Gastroesophageal sphincter (tissue), 4 donors: ENCODE measurements at regions not wholly inside any gene's neighbourhood (a gene's known extent, or its start where the extent isn't known, plus 50 kb on each side); places are given as distances from the start of the nearest gene placed in this dataset.

ENCODE experiments used
- ATAC-seq: fragments of 150-250 bp; one replicate; pipeline ENCODE4 v1.9.1; 2016; ENCODE audit warnings: mild to moderate bottlenecking, moderate library complexity
- H3K27ac ChIP-seq, 4 donors: fragments of 200-600 bp; sonication (generic) in 3 of 4; 1 replicate in 3 of 4; 2 replicates in 1 of 4; pipeline ENCODE4 v1.5.1; 2016 to 2019
- H3K27me3 ChIP-seq: fragments of 200-600 bp; sonication (generic); one replicate; pipeline ENCODE4 v1.5.1; 2019
- H3K36me3 ChIP-seq, 2 donors: fragments of 200-600 bp; sonication (generic); one replicate each; pipeline ENCODE4 v1.5.1; 2019; ENCODE audit warnings: control low read depth in 1 of 2
- H3K4me1 ChIP-seq, 3 donors: fragments of 200-600 bp; sonication (generic); 1 replicate in 2 of 3; 2 replicates in 1 of 3; pipeline ENCODE4 v1.5.1; 2016 to 2019; ENCODE audit warnings: control low read depth in 2 of 3
- H3K4me3 ChIP-seq, 2 donors: fragments of 200-600 bp; sonication (generic); one replicate each; pipeline ENCODE4 v1.5.1; 2019; ENCODE audit warnings: mild to moderate bottlenecking in 1 of 2, moderate library complexity in 1 of 2
- H3K9me3 ChIP-seq, 3 donors: fragments of 200-600 bp; sonication (generic); one replicate each; pipeline ENCODE4 v1.5.1; 2017 to 2019; ENCODE audit warnings: control low read depth in 2 of 3
- CTCF ChIP-seq, 4 experiments: fragments of 200-600 bp in 2 of 4; fragments of 450-650 bp in 2 of 4; sonication (generic) in 1 of 4; IDR thresholded peaks; one replicate each; pipeline ENCODE4 v1.5.1; 2017 to 2019; ENCODE audit warnings: antibody characterized with exemption in 4 of 4, mild to moderate bottlenecking in 2 of 4, moderate library complexity in 2 of 4
- EP300 ChIP-seq: sonication (generic); formaldehyde crosslinking; IDR thresholded peaks from one replicate; pipeline ENCODE4 v1.6.1; 2017; ENCODE audit warnings: antibody characterized with exemption, mild to moderate bottlenecking
- POLR2A ChIP-seq, 2 donors: fragments of 450-650 bp; IDR thresholded peaks; one replicate each; pipeline ENCODE4 v1.6.1; 2017; ENCODE audit warnings: antibody characterized with exemption in 2 of 2, mild to moderate bottlenecking in 2 of 2, moderate library complexity in 1 of 2
- POLR2AphosphoS5 ChIP-seq: sonication (generic); formaldehyde crosslinking; IDR thresholded peaks from one replicate; pipeline ENCODE4 v1.6.1; 2017; ENCODE audit warnings: antibody characterized with exemption
- WGBS, 2 donors: methylation state at CpG; one replicate each; pipeline ENCODE4 v1.1.5; 2018; ENCODE audit warnings: low coverage in 1 of 2; 5-methylcytosine and 5-hydroxymethylcytosine counted together

DNA sequence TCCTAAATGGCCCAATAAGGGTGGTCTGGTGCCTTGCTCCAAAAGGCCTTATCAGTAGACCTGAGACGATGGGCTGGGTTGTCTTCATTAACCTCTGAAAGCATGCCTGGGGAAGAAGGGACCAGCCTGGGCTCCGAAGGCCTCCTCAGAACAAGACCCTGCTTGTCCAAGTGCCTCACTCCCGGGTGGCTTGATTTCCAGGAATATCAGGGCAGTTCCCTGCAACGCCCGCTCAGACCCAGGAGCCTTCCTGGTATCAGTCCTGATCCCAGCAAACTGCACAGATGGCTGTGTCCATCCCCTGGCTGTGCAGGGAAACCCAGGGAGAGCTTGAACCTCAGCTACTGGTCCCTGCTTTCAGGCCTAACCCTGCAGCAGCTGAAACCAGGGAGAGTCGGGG lies 49.9 kb upstream of the CUX1 start:
- TF ChIP-seq CTCF (IDR thresholded peaks at IDR 0.05) (no peak), EP300 (no peak), POLR2AphosphoS5 (no peak), POLR2A (IDR thresholded peaks at IDR 0.05) (no peak)
- no peaks in the 10 kb centered on the region for H3K36me3 ChIP-seq
- H3K4me1 ChIP-seq, result no peaks in the 10 kb centered on the region
- no peak for ATAC-seq
- H3K27ac ChIP-seq, result no peak overlapping the region
- no peaks in the 10 kb centered on the region for H3K9me3 ChIP-seq
- 66 to 89% methylated on average over 2 to 5 of the region's 6 CpGs for WGBS, 2 donors
- H3K27me3 ChIP-seq, result peaks cover 14% of the 10 kb centered on the region
- H3K4me3 ChIP-seq, result no peak overlapping the region
